ENCODE measurements at regions not wholly inside any gene's neighbourhood (a gene's known extent, or its start where the extent isn't known, plus 50 kb on each side); places are given as distances from the start of the nearest gene placed in this dataset.
"Not testable (repeated sequence)": the region's sequence is repeated elsewhere in the genome, so short reads cannot be mapped to it uniquely, and the experiment has no call there.

- no peak for DNase-seq
- in situ Hi-C loops (cut with MboI; ENCODE audit: low pct_unique_long_range_greater_than_20kb, low sequenced_read_pairs) = no loop called here
These were observed 139.0 kb upstream of the SH3BP4 start for GRCh38 chr2:234812851-234813250.

DNA sequence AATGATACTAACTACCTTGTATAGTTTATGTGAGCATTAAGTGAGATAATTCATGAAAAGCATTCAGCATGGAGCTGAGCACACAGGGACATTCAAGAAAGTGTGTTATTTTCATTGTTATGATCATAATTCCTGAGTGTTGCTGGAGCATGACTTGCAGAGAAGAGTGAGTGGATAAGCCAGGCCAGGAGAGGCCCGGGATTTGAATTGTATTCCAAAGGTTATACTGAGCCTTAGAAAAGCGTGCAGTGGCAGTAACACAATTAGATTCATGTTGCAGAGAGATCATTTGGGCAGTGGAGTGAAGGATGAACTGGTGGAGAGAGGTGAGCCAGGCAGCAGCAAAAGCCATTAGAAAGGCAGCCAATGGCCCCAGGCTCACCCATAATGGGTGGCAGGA, 142.9 kb upstream of the SH3BP4 start:
- no peak for DNase-seq
- in situ Hi-C loops (cut with MboI; ENCODE audit: low pct_unique_long_range_greater_than_20kb, low sequenced_read_pairs) = no loop called here

DNA sequence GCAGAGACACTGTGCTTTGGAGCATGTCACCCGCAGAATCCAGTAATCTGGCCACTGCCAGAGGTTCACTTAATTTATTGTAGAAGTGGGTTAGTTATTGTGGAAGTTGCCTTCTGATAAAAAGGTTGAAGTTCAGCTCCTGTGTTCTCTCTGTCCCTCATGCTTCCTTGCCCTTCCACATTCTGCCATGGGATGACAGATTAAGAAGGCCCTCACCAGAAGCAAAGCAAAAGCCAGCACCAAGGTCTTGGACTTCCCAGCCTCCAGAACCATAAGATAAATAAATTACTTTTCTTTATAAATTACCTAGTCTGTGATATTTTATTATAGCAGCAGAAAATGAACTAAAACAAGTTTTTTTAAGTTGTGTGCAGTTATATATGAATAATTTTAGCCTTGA, 145.0 kb upstream of the SH3BP4 start:
- no peak for DNase-seq

DNA sequence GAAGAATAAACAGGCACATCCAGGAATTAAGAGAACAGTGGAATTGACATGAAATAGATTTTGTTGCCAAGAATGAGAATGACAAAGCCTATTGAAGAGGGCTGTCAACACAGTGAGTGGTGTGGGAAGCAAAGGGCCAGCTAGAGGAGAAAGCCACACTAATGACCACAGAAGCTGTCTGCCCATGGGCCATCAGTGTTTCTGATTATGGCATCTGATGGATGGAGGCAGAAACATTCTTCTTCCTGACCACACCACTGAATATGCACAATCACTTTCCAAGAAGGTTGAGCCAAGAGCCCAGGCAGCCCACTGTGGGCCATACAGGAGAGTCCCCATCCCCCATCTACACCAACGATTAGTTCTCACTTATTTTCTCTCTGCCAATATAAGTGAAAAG, 146.0 kb upstream of the SH3BP4 start:
- no peak for DNase-seq
- in situ Hi-C loops (cut with MboI; ENCODE audit: low pct_unique_long_range_greater_than_20kb, low sequenced_read_pairs) = no loop called here

More for the DNA sequence above, 145.0 kb upstream of the SH3BP4 start:
- in situ Hi-C loops (cut with MboI; ENCODE audit: low pct_unique_long_range_greater_than_20kb, low sequenced_read_pairs) = no loop called here

DNA sequence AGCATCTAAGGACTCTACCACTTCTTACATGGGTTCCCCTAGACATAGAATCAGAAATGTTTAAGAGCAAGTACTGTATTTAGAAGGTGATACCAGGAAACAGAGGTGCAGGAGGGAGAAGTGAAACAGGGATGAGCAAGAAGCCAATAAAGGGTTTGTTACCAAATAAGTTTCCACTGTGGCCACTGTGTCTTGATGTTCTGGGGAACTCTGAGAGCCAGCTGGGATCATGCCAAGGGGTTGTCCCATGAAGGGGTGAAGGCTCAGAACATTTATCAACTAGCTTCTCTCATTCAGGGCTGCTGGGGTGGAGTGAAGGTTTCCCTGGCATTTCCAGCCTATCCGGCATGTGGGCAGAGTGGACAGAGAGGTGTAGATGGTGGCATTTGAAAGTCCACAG, 147.1 kb upstream of the SH3BP4 start:
- in situ Hi-C loops (cut with MboI; ENCODE audit: low pct_unique_long_range_greater_than_20kb, low sequenced_read_pairs) = no loop called here

DNA sequence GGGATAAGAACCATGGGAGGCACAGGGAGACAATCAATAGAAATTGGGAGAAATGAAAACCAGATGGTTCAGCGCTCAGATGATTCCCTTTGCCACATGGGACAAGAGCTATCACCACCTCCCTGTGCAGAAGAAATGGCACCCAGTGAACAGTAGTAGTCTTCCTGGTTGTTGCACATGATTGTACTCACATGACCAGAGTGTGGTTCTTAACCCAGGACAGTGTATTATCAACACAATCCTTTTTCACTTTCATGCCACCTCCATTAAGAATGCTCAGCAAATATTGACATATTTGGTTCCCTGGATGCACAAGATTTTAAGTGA, 149.0 kb upstream of the SH3BP4 start:
- DNase-seq = no peak
- in situ Hi-C loops (cut with MboI; ENCODE audit: low pct_unique_long_range_greater_than_20kb, low sequenced_read_pairs) = no loop called here

More for the DNA sequence above, 147.1 kb upstream of the SH3BP4 start:
- DNase-seq = no peak

- DNase-seq = no peak
These were observed 149.6 kb upstream of the SH3BP4 start for GRCh38 chr2:234802071-234802844.

DNA sequence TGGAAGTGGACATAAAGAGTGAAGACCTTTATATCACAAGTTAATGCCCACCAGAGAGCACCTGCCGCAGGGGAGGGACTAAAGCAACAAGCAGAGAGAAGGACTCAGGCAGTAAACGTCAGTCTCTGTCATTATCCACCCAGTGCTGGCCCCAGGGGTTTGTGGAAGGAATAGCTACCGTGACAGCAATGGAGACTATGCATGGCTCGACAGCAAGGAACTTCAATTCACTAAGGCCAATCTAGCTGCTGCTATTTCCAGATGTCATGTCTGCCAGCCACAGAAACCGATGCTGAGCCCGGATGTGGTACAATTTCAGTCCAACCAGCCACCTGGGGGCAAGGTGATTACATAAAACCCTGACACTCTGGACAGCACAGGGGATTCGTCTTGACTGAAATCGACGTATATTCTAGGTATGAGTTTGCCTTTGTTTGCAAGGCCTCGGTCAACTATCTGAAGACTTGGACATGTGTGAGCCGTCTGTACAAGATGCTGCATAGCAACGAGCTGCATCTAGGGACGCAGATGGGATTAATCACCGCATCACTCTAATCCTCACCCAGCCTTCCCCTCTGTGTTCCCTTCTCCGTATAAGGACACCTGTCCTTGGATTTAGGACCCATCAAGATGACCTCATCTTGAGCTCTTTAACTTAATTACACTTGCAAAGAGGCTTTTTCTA, 154.1 kb upstream of the SH3BP4 start:
- in situ Hi-C loops (cut with MboI; ENCODE audit: low pct_unique_long_range_greater_than_20kb, low sequenced_read_pairs) = no loop called here
- no peak for DNase-seq

More at GRCh38 chr2:234802071-234802844, 149.6 kb upstream of the SH3BP4 start:
- in situ Hi-C loops (cut with MboI; ENCODE audit: low pct_unique_long_range_greater_than_20kb, low sequenced_read_pairs) = no loop called here

DNA sequence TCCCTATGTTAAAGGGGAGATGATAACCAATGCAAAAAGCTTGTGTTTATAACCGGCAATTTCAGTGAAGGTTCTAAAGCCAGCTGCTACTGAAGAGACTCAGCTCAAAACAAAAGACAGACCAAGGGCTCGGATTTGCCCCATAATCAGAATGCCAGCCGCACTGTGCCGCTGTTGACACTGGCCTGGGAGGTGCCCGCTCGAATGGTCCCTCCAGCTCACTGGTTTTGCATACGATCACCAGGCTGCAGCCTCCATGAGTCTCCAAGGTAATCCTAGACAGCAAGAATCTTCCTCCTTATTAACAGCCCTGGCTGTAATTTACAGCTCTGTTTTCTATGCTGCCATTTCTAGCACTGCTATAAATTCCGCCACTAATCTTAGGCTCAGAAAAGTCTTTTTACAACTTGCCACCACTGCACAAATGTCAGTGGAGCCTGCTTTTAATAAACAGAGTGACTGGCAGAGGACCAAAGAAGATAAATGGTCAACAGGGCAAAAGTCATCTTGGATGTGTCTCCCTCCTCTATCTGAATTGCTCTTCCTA, 155.7 kb upstream of the SH3BP4 start:
- in situ Hi-C loops (cut with MboI; ENCODE audit: low pct_unique_long_range_greater_than_20kb, low sequenced_read_pairs) = no loop called here
- DNase-seq = no peak

DNA sequence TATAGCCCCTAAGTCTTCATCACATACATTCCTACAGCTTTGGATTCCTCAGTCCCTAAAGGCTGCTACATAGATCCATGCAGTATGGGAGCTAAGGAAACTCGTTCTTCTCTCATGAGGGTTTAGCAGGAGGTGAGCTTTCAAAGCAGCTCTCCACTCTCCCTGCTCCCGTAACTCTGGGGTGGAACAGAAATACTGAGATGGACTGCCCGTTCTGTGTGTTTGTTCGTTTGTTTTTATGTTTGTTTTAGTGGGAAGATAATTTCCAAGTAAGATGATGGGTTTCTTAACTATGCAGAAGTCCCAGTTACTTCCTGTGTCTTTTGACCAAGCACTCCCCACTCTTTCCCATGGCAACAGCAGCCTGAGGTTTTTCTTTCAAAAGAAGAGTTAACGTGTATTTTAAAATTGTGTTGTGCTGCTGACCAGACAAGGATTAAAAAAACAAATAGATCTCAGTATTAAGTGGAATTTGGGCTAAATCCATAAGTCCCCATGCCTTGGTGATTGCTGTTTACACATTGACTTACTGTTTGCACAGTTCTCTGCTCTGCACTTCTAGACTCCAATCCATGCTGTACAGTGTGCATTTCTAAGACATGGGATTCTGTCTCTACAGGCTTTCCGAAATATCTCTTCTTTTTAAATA, 156.4 kb upstream of the SH3BP4 start:
- DNase-seq = no peak
- in situ Hi-C loops (cut with MboI; ENCODE audit: low pct_unique_long_range_greater_than_20kb, low sequenced_read_pairs) = no loop called here

DNA sequence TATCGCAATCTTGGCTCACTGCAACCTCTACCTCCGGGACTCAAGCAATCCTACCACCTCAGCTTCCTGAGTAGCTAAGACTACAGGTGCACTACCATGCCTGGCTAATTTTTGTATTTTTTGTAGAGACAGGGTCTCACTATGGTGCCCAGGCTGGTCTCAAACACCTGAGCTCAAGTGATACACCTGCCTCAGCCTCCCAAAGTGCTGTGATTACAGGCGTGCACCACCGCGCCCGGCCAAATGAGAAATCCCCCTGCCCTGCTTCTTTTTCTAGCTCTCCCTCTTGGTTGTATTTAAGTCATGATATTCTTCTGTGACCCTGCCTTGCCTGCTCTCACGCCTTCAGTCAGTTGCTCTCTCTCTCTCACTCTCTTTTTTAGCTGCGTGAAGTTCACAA, 157.0 kb upstream of the SH3BP4 start:
- in situ Hi-C loops (cut with MboI; ENCODE audit: low pct_unique_long_range_greater_than_20kb, low sequenced_read_pairs) = no loop called here
- no peak for DNase-seq

DNA sequence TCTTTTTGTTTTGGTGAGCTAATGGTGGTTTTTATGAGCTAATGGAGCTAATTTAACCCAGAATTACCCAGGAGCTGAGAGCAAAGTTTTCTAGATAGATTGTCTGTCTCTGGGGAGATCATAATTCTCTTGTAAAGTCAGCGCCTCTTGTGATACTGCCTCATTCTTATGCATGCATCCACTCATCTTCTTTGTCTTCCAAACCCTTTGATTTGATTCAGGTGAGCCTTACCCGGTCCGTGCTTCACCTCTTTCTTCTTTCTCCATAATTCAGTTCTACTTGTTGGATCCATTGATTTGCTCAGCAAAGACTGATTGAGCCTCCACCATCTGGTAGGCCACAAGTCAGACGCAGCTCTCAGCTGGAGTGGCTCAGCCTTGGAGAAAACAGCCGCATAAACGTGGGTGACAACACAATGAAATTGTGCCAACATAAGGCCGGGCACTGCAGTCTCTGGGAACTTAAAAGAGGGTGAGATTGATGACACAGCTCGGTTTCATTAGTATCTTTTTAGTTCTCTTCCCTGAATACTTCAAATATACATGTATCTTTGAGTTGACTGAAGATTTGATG, 158.5 kb upstream of the SH3BP4 start:
- in situ Hi-C loops (cut with MboI; ENCODE audit: low pct_unique_long_range_greater_than_20kb, low sequenced_read_pairs) = no loop called here

GRCh38 chr2:234792621-234793022, 159.2 kb upstream of the SH3BP4 start:
- no peak for DNase-seq
- in situ Hi-C loops (cut with MboI; ENCODE audit: low pct_unique_long_range_greater_than_20kb, low sequenced_read_pairs) = no loop called here

More for the DNA sequence above, 158.5 kb upstream of the SH3BP4 start:
- no peak for DNase-seq

- in situ Hi-C loops (cut with MboI; ENCODE audit: low pct_unique_long_range_greater_than_20kb, low sequenced_read_pairs); DNase-seq: not testable (repeated sequence)
These were observed 159.7 kb upstream of the SH3BP4 start for GRCh38 chr2:234792096-234792495.

DNA sequence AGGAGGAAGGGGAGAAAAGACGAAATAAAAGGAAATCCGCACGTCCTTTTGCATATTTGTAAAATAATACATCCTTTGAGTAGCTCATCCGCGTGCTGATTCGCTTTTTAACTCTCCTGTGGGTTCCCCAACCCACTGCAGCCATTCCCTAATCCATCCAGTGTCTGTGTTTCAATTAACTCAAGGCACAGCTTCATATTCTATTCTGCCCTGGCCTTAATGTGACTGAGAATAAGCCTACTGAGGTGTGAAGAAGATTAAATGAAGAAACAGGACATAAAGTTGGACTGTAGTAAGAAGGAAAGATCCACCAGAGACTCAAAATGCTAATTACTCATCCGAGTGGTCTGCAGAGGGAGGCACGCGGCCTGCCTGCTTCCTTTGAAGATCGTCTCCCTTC, 161.4 kb upstream of the SH3BP4 start:
- in situ Hi-C loops (cut with MboI; ENCODE audit: low pct_unique_long_range_greater_than_20kb, low sequenced_read_pairs) = no loop called here
- no peak for DNase-seq

GRCh38 chr2:234789556-234790325, 162.1 kb upstream of the SH3BP4 start:
- in situ Hi-C loops (cut with MboI; ENCODE audit: low pct_unique_long_range_greater_than_20kb, low sequenced_read_pairs) = no loop called here
- DNase-seq = no peak

DNA sequence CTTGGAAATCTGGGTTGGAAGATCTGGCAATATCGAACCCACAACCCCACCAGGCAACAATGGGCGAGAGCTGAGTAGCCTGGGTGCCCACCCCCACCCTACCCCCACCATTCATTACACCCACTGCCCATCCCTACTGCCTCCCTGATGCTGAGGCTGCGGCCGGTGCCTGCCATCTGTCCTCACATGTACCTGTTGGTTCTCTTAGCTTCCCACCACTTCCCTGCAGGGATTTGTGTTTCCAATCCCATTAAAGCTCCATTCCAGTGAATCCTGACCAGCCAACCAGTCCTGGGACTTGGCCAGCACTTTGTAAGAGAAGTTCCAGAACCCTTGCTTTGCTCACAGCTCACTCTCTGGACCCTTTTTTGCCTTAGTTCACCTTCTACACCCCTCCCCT, 163.0 kb upstream of the SH3BP4 start:
- in situ Hi-C loops (cut with MboI; ENCODE audit: low pct_unique_long_range_greater_than_20kb, low sequenced_read_pairs) = no loop called here
- DNase-seq = no peak

DNA sequence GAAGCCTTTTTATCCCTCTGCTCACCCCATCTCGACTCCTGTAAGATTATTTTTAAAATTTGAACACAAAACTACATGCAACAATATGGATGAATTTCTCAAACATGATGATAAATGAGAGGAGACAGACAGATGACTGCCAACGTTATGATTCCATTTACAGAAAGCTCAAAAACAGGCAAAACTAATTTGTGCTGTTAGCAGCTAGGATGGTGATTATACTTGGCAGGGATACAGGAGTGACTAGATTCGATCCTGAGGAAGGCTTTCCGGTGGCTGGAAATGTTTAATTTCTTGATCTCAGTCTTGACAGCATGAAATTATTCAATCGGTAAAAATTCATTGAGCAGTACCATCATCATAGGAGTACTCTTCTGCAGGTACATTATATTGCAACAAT, 163.4 kb upstream of the SH3BP4 start:
- in situ Hi-C loops (cut with MboI; ENCODE audit: low pct_unique_long_range_greater_than_20kb, low sequenced_read_pairs) = no loop called here

GRCh38 chr2:234787114-234787513, 164.7 kb upstream of the SH3BP4 start:
- no peak for DNase-seq
- in situ Hi-C loops (cut with MboI; ENCODE audit: low pct_unique_long_range_greater_than_20kb, low sequenced_read_pairs) = no loop called here

More for the DNA sequence above, 163.4 kb upstream of the SH3BP4 start:
- no peak for DNase-seq
